HEK293 (cell line): ENCODE measurements at regions not wholly inside any gene's neighbourhood (a gene's known extent, or its start where the extent isn't known, plus 50 kb on each side); places are given as distances from the start of the nearest gene placed in this dataset.

ENCODE experiments used
- CTCF ChIA-PET: fragments of 350-600 bp; formaldehyde crosslinking; extraction: SDS; loops from one replicate; lab custom pipeline; 2021; ENCODE audit warnings: antibody characterized with exemption; lab: Yijun Ruan, JAX
- POLR2A ChIA-PET: fragments of 300-600 bp; formaldehyde crosslinking; extraction: SDS; loops from one replicate; lab custom pipeline; 2020; ENCODE audit warnings: antibody characterized with exemption, inconsistent platforms; lab: Yijun Ruan, JAX
- H3K27ac ChIP-seq: fragments of 200-500 bp; sonication (Bioruptor generic); 2 replicates; pipeline ENCODE4 v1.5.1; 2014; ENCODE audit warnings: low read depth, low read length, control low read depth, inconsistent platforms; ENCODE audit errors: extremely low read depth
- H3K36me3 ChIP-seq, 2 experiments: fragments of 200-500 bp in 1 of 2; sonication (Bioruptor generic) in 1 of 2; 1 replicate in 1 of 2; 2 replicates in 1 of 2; pipeline ENCODE4 v1.5.1; 2014 to 2017; ENCODE audit warnings: inconsistent platforms in 2 of 2, low read length in 2 of 2; ENCODE audit not compliant: control insufficient read depth in 2 of 2, insufficient read depth in 1 of 2
- H3K4me1 ChIP-seq: fragments of 200-500 bp; sonication (Bioruptor generic); 2 replicates; pipeline ENCODE4 v1.5.1; 2014; ENCODE audit warnings: mild to moderate bottlenecking, low read length, inconsistent platforms; ENCODE audit not compliant: control insufficient read depth, insufficient read depth
- H3K4me3 ChIP-seq: 2 replicates; pipeline ENCODE4 v1.5.1; 2011; ENCODE audit warnings: low read depth, mild to moderate bottlenecking, control low read depth, low read length, moderate library complexity
- H3K9me3 ChIP-seq: fragments of 200-500 bp; sonication (Bioruptor generic); 2 replicates; pipeline ENCODE4 v1.5.1; 2014; ENCODE audit warnings: low read depth, low read length, inconsistent platforms; ENCODE audit not compliant: control insufficient read depth, insufficient read depth
- BCL6B ChIP-seq: fragments of 450-650 bp; formaldehyde crosslinking; IDR thresholded peaks from 2 replicates; pipeline ENCODE4 v1.5.1; 2017; ENCODE audit warnings: missing biosample characterization, missing genetic modification characterization
- EGR2 ChIP-seq: fragments of 450-650 bp; formaldehyde crosslinking; IDR thresholded peaks from 2 replicates; pipeline ENCODE4 v1.5.1; 2016; ENCODE audit warnings: low read depth, missing biosample characterization, missing genetic modification characterization
- GFI1B ChIP-seq: fragments of 450-650 bp; formaldehyde crosslinking; IDR thresholded peaks from 2 replicates; pipeline ENCODE4 v1.5.1; 2016; ENCODE audit warnings: missing biosample characterization, missing genetic modification characterization
- INSM2 ChIP-seq: fragments of 450-650 bp; formaldehyde crosslinking; IDR thresholded peaks from 2 replicates; pipeline ENCODE4 v1.5.1; 2016; ENCODE audit warnings: missing biosample characterization, missing genetic modification characterization
- KLF16 ChIP-seq: fragments of 450-650 bp; formaldehyde crosslinking; IDR thresholded peaks from 2 replicates; pipeline ENCODE4 v1.5.1; 2017; ENCODE audit warnings: missing biosample characterization, missing genetic modification characterization
- KLF9 ChIP-seq: fragments of 450-650 bp; formaldehyde crosslinking; IDR thresholded peaks from 2 replicates; pipeline ENCODE4 v1.5.1; 2016; ENCODE audit warnings: missing biosample characterization, missing genetic modification characterization, low read depth
- PATZ1 ChIP-seq: fragments of 450-650 bp; formaldehyde crosslinking; IDR thresholded peaks from 2 replicates; pipeline ENCODE4 v1.5.1; 2016; ENCODE audit warnings: missing biosample characterization, missing genetic modification characterization
- ZBTB1 ChIP-seq: fragments of 450-650 bp; formaldehyde crosslinking; IDR thresholded peaks from 2 replicates; pipeline ENCODE4 v1.5.1; 2016; ENCODE audit warnings: missing biosample characterization, missing genetic modification characterization
- ZBTB17 ChIP-seq: fragments of 450-650 bp; formaldehyde crosslinking; IDR thresholded peaks from 2 replicates; pipeline ENCODE4 v1.5.1; 2016; ENCODE audit warnings: missing biosample characterization, missing genetic modification characterization
- ZBTB20 ChIP-seq: fragments of 450-650 bp; formaldehyde crosslinking; IDR thresholded peaks from 2 replicates; pipeline ENCODE4 v1.5.1; 2016; ENCODE audit warnings: missing biosample characterization, missing genetic modification characterization
- ZBTB44 ChIP-seq: fragments of 450-650 bp; IDR thresholded peaks from 2 replicates; pipeline ENCODE4 v1.5.1; 2018; ENCODE audit warnings: missing biosample characterization, mild to moderate bottlenecking, missing genetic modification characterization
- ZBTB48 ChIP-seq: fragments of 450-650 bp; formaldehyde crosslinking; IDR thresholded peaks from 2 replicates; pipeline ENCODE4 v1.5.1; 2016; ENCODE audit warnings: missing biosample characterization, missing genetic modification characterization
- ZBTB7A ChIP-seq: fragments of 450-650 bp; formaldehyde crosslinking; IDR thresholded peaks from 2 replicates; pipeline ENCODE4 v1.5.1; 2016; ENCODE audit warnings: low read depth, missing biosample characterization, missing genetic modification characterization
- ZFP37 ChIP-seq: fragments of 450-650 bp; formaldehyde crosslinking; IDR thresholded peaks from 2 replicates; pipeline ENCODE4 v1.5.1; 2016; ENCODE audit warnings: missing biosample characterization, missing genetic modification characterization
- ZNF112 ChIP-seq: fragments of 450-650 bp; formaldehyde crosslinking; IDR thresholded peaks from 2 replicates; pipeline ENCODE4 v1.5.0; 2017; ENCODE audit warnings: missing biosample characterization, missing genetic modification characterization
- ZNF140 ChIP-seq: fragments of 450-650 bp; formaldehyde crosslinking; IDR thresholded peaks from 2 replicates; pipeline ENCODE4 v1.5.1; 2016; ENCODE audit warnings: missing biosample characterization, missing genetic modification characterization
- ZNF169 ChIP-seq: fragments of 450-650 bp; formaldehyde crosslinking; IDR thresholded peaks from 2 replicates; pipeline ENCODE4 v1.5.1; 2016; ENCODE audit warnings: missing biosample characterization, missing genetic modification characterization
- ZNF175 ChIP-seq: fragments of 450-650 bp; formaldehyde crosslinking; IDR thresholded peaks from 2 replicates; pipeline ENCODE4 v1.5.1; 2016; ENCODE audit warnings: missing biosample characterization, missing genetic modification characterization
- ZNF184 ChIP-seq: fragments of 450-650 bp; IDR thresholded peaks from 2 replicates; pipeline ENCODE4 v1.5.1; 2018; ENCODE audit warnings: missing biosample characterization, mild to moderate bottlenecking, missing genetic modification characterization
- ZNF221 ChIP-seq: fragments of 450-650 bp; formaldehyde crosslinking; IDR thresholded peaks from 2 replicates; pipeline ENCODE4 v1.5.1; 2017; ENCODE audit warnings: missing biosample characterization, missing genetic modification characterization, borderline replicate concordance
- ZNF473 ChIP-seq: fragments of 450-650 bp; formaldehyde crosslinking; IDR thresholded peaks from 2 replicates; pipeline ENCODE4 v1.5.1; 2017; ENCODE audit warnings: missing biosample characterization, missing genetic modification characterization
- ZNF510 ChIP-seq: fragments of 450-650 bp; formaldehyde crosslinking; IDR thresholded peaks from 2 replicates; pipeline ENCODE4 v1.5.1; 2018; ENCODE audit warnings: mild to moderate bottlenecking, missing genetic modification characterization, missing biosample characterization; ENCODE audit not compliant: insufficient replicate concordance
- ZNF558 ChIP-seq: fragments of 450-650 bp; formaldehyde crosslinking; IDR thresholded peaks from 2 replicates; pipeline ENCODE4 v1.5.1; 2016; ENCODE audit warnings: missing biosample characterization, missing genetic modification characterization
- ZNF624 ChIP-seq: fragments of 450-650 bp; formaldehyde crosslinking; IDR thresholded peaks from 2 replicates; pipeline ENCODE4 v1.5.1; 2017; ENCODE audit warnings: missing biosample characterization, missing genetic modification characterization
- ZNF660 ChIP-seq: fragments of 450-650 bp; IDR thresholded peaks from 2 replicates; pipeline ENCODE4 v1.5.1; 2018; ENCODE audit warnings: missing biosample characterization, mild to moderate bottlenecking, missing genetic modification characterization
- ZNF670 ChIP-seq: fragments of 450-650 bp; formaldehyde crosslinking; IDR thresholded peaks from 2 replicates; pipeline ENCODE4 v1.5.1; 2016; ENCODE audit warnings: missing biosample characterization, missing genetic modification characterization, low read depth
- ZNF677 ChIP-seq: fragments of 450-650 bp; IDR thresholded peaks from 2 replicates; pipeline ENCODE4 v1.5.0; 2018; ENCODE audit warnings: missing biosample characterization, mild to moderate bottlenecking, missing genetic modification characterization, moderate library complexity
- ZNF837 ChIP-seq: fragments of 450-650 bp; formaldehyde crosslinking; IDR thresholded peaks from 2 replicates; pipeline ENCODE4 v1.5.1; 2016; ENCODE audit warnings: missing biosample characterization, missing genetic modification characterization
- ZNF843 ChIP-seq: fragments of 450-650 bp; formaldehyde crosslinking; IDR thresholded peaks from 2 replicates; pipeline ENCODE4 v1.5.1; 2016; ENCODE audit warnings: missing biosample characterization, missing genetic modification characterization
- ZSCAN23 ChIP-seq: fragments of 450-650 bp; formaldehyde crosslinking; IDR thresholded peaks from 2 replicates; pipeline ENCODE4 v1.5.1; 2016; ENCODE audit warnings: missing biosample characterization, missing genetic modification characterization
- TF ChIP-seq, protein P1 (sequence below): fragments of 450-650 bp; formaldehyde crosslinking; IDR thresholded peaks from 2 replicates; pipeline ENCODE4 v1.5.1; 2017; ENCODE audit warnings: missing biosample characterization, missing genetic modification characterization

DNA sequence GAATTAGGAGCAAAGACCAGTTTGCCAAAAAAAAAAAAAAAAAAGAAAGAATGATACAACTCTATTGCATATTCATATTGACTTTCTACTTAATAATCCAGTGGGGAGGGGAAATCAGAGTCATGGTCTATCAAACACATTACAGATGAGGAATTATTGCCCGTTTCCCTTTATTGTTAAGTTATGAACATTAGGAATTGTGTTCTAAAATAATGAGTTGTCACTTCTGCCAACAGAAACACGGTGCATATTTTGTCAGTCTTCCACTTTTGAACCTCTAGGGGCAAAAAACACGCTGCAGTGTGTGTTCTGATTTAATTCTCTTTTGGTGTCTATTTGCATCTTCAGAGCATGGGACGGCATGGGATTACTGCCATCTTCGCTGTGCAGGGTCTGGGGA lies 115.7 kb upstream of the RHOBTB1 start:
- ChIA-PET CTCF (no interaction called here), POLR2A (no interaction called here)
- no peaks in the 10 kb centered on the region for H3K9me3 ChIP-seq

DNA sequence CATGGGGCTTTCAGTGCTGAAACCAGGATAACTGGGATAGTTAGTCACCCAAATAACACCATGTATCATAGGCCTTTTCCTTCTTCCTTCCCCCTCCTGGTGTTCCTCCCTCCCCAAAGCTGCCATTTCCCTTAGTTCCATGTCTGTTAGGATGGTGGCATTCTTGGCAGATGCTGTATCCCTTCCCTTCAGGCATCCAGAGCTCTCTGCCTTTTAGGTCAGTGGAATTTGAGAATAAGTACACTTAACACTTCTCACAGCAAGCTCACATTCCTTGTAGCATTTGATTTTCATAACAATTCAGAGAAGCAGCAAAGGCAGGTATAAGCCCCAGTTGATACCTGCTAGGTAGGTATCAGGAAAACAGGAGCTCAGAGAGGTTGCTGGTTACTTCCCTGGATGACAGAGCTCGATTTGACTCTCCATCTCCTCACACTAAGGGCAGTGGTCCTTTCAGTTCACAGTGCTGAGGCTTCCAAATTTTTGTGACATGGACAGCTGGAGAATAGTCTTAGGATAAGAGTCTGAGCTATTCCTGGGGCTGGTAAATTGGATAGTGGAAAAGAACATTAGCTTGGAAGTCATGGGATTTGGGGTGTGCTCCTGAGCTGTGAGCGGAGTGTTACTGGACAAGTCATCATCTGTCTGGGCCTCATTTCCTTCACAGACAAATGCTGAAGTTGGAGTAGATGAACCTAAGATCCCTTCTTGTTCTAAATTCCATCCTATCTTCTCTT lies 108.7 kb upstream of the RHOBTB1 start:
- POLR2A ChIA-PET = no interaction called here
- Histone ChIP-seq H3K4me1 (no peaks in the 10 kb centered on the region), H3K27ac (no peak overlapping the region), H3K4me3 (no peak overlapping the region), H3K9me3 (no peaks in the 10 kb centered on the region), H3K36me3 (no peaks in the 10 kb centered on the region)
- CTCF ChIA-PET = interaction anchor here (0.6 to 1.2 kb wide), 2 partner anchors 28 to 43 kb away, joined by 3 to 5 read pairs; no protein-coding TSS in a partner anchor
- TF ChIP-seq ZNF473 (no peak), INSM2 (tag by site-specific recombination) (no peak), BCL6B (no peak), PATZ1 (tag by site-specific recombination) (no peak), ZNF510 (no peak), ZBTB48 (no peak), ZNF624 (tag by site-specific recombination) (no peak), ZNF660 (tag by site-specific recombination) (no peak), ZNF677 (tag by site-specific recombination) (no peak), KLF16 (tag by site-specific recombination) (no peak), ZNF140 (tag by site-specific recombination) (no peak), ZNF221 (tag by site-specific recombination) (no peak), ZNF670 (tag by site-specific recombination) (no peak)
- TF ChIP-seq, protein P1, sequence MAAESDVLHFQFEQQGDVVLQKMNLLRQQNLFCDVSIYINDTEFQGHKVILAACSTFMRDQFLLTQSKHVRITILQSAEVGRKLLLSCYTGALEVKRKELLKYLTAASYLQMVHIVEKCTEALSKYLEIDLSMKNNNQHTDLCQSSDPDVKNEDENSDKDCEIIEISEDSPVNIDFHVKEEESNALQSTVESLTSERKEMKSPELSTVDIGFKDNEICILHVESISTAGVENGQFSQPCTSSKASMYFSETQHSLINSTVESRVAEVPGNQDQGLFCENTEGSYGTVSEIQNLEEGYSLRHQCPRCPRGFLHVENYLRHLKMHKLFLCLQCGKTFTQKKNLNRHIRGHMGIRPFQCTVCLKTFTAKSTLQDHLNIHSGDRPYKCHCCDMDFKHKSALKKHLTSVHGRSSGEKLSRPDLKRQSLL (tag by site-specific recombination) = no peak

More for the DNA sequence above, 115.7 kb upstream of the RHOBTB1 start:
- Histone ChIP-seq H3K27ac (no peak overlapping the region), H3K4me1 (no peaks in the 10 kb centered on the region), H3K4me3 (no peak overlapping the region), H3K36me3 (no peaks in the 10 kb centered on the region)
- TF ChIP-seq ZNF112 (tag by site-specific recombination) (no peak), ZNF175 (no peak), KLF9 (tag by site-specific recombination) (no peak), GFI1B (tag by site-specific recombination) (no peak), ZBTB1 (tag by site-specific recombination) (no peak), ZBTB7A (tag by site-specific recombination) (no peak), ZBTB44 (no peak), ZBTB20 (tag by site-specific recombination) (no peak), ZNF510 (no peak), ZNF558 (tag by site-specific recombination) (no peak), ZNF843 (no peak), ZSCAN23 (no peak), ZFP37 (tag by site-specific recombination) (no peak), ZNF169 (tag by site-specific recombination) (no peak), BCL6B (no peak), ZBTB17 (no peak), EGR2 (tag by site-specific recombination) (no peak), ZNF184 (tag by site-specific recombination) (no peak), ZNF837 (tag by site-specific recombination) (no peak)
